ENCODE measurements at regions not wholly inside any gene's neighbourhood (a gene's known extent, or its start where the extent isn't known, plus 50 kb on each side); places are given as distances from the start of the nearest gene placed in this dataset.
"Not testable (repeated sequence)": the region's sequence is repeated elsewhere in the genome, so short reads cannot be mapped to it uniquely, and the experiment has no call there.

DNA sequence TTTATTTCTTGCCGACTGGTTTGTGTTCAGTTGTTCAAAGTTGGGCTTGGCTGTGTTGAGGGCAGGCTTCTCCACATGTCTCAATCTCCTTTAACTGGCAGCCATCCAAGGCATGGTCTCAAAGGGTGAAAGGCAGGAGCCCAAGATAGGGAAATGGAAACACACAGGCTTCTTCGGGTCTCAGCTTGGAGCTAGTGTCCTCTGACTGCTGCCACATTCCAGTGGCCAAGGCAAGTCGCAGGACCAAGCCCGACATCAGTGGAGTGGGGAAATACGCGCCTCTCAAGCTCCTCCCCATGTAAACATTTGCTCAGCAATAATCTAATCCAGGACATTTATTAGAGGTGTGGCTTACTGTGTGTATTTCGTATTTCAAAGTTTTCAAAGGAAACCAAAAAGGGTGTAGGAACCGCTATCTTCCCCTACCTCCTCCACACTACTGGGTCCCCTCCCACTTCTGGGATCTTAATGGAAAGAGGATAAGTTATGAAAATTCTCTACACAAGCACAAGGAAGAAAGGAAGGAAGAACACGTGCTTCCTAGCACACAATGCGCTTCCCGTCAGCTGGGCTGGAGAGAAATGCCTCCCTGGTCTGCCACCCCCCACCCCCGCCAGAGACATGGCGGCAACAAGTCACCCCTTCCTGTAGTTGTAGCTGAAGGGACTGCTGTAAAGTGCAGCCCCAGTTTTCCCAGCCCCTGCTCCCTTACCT is 181.7 kb downstream of the FAM43A start:
- intact Hi-C loops (cut with micrococcal nuclease): no loop called here
- Mint-ChIP-seq H3K4me3 (no peak overlapping the region), H3K4me1 (ENCODE audit: low read depth) (no peaks in the 10 kb centered on the region), H3K36me3 (ENCODE audit: low read depth) (no peaks in the 10 kb centered on the region), H3K9me3 (no peaks in the 10 kb centered on the region), H3K27ac (no peak overlapping the region), H3K27me3 (ENCODE audit: low read depth) (peaks cover 20% of the 10 kb centered on the region)
- CTCF ChIA-PET: no interaction called here
- DNase-seq: no peak

DNA sequence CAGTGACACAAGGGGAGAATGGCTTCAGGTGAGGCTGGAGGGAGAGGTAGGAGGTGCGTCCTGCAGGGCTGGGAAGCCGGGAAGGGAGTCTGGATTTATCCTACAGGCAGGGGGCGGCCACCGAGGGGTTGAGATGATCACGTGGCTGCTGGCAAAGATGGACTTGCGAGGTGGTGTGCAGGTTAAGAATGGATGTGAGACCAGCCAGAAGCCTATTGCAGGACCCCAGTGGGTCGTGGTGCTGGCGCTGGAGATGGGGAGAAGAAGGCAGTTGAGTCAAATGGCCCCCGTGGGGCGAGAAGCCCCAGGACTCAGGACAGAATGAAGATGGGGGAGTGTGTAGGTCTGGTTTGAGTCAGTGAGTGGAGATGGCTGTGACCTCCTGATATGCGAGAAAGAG is 183.1 kb downstream of the FAM43A start:
- no peak overlapping the region for H3K4me3 Mint-ChIP-seq
- H3K27ac Mint-ChIP-seq: no peak overlapping the region
- CTCF ChIA-PET: no interaction called here
- H3K9me3 Mint-ChIP-seq: no peaks in the 10 kb centered on the region
- intact Hi-C loops (cut with micrococcal nuclease): no loop called here
- no peaks in the 10 kb centered on the region for H3K4me1 Mint-ChIP-seq (ENCODE audit: low read depth)
- DNase-seq: no peak
- peaks cover 11% of the 10 kb centered on the region for H3K27me3 Mint-ChIP-seq (ENCODE audit: low read depth)
- no peaks in the 10 kb centered on the region for H3K36me3 Mint-ChIP-seq (ENCODE audit: low read depth)

DNA sequence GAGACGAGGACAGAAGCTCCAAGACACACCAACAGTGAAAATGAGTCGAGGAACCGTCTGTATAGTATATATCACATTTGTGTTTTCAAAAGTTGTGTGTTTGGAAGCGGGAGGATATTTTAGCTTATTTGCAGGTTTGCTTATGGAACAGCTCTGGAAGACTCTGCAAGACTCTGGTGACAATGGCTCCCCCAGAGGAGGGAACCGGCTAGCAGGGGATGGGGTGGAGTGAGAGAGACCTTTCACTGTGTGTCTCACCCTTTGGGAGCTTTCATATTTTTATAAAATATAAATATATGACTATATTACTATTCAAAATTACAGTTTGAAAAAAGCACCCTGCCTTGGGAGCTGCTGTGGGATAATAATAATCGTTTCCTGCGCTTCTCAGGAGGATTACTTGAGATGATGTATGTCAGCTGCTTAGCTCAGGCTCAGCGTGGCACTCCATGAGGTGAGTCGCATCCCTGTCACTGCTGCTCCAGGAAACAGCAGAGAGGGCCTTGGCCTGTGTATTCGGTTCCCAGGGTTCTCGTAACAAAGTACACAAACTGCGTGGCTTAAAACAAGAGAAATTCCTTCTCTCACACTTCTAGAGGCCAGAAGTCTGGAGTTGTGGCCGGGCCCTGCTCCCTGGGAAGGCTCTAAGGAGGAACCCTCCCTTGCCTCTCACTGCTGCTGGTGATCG is 183.9 kb downstream of the FAM43A start:
- peaks cover 11% of the 10 kb centered on the region for H3K27me3 Mint-ChIP-seq (ENCODE audit: low read depth)
- no peaks in the 10 kb centered on the region for H3K36me3 Mint-ChIP-seq (ENCODE audit: low read depth)
- H3K9me3 Mint-ChIP-seq: no peaks in the 10 kb centered on the region
- H3K4me1 Mint-ChIP-seq (ENCODE audit: low read depth): no peaks in the 10 kb centered on the region
- H3K4me3 Mint-ChIP-seq: no peak overlapping the region
- DNase-seq: no peak
- no peak overlapping the region for H3K27ac Mint-ChIP-seq
- intact Hi-C loops (cut with micrococcal nuclease): no loop called here
- CTCF ChIA-PET: no interaction called here

DNA sequence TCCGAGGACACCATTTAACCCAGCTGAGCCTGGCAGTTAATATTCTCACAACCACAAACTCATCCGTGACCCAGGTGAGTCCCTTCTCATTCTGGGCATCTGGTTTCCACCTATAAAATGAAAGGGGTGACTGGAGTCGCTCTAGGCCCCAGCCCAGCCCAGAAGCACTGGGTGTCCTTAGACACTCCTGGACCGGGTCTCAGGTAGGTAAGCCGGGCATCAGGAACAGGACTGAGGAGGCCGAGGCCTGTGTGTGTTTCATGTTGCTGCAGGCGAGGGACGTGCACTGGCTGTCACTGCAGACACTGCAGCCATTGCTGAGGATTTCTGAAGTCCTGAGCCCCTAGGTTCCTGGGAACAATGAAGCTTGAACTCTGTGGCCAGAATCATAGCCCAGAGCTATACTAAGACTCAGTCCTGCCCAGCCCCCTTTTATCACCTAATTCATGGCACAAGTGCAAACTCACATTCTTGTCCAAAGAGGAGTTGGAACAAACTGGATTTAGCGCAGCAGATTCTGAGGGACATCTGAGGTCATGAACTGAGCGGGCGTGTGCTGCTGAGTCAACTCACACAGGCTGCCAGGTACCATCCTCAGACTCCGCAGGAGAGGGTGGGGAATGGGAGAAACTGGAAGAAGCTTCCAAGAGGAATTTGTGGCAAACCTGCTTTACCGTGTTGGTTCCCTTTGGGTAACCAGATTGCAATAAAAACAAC is 184.9 kb downstream of the FAM43A start:
- no peaks in the 10 kb centered on the region for H3K36me3 Mint-ChIP-seq (ENCODE audit: low read depth)
- no peaks in the 10 kb centered on the region for H3K4me1 Mint-ChIP-seq (ENCODE audit: low read depth)
- H3K9me3 Mint-ChIP-seq: no peaks in the 10 kb centered on the region
- H3K27me3 Mint-ChIP-seq (ENCODE audit: low read depth): peaks cover 8% of the 10 kb centered on the region
- H3K4me3 Mint-ChIP-seq: no peak overlapping the region
- H3K27ac Mint-ChIP-seq: no peak overlapping the region
- CTCF ChIA-PET: no interaction called here
- intact Hi-C loops (cut with micrococcal nuclease): no loop called here
- DNase-seq: no peak

DNA sequence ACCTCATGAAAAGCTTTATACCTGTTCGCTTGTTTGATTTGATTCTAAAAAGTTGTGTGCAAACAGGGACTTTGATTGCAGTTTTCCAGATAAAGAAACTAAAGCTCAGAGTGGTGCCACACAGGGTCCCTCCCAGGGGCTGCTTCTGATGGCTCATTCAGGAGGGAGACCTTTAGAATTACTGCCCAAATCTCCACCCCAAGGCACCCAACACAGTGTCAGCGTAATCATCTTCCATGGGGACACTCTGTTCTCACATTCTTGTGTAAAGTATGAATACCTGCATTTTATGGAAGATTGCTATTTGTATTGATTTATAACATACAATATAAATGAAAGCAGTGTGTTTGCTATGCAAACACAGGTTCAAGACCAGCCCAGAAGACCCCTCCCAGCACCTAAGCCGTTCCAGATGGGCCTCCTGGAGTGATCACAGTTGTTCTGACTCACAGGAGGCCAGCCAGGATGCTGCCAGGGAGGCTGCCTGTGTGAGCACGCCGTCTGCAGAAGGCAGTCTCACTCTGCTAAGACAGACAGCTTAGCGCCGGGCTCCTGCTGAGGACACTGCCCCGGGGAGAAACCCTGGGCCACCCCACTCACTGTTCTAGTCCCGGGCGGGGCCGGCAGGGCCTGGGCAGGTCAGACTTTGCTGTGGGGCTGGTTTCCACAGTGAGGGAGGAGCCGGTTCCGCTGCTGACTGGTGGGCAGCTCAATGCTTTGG is 185.6 kb downstream of the FAM43A start:
- intact Hi-C loops (cut with micrococcal nuclease): no loop called here
- H3K9me3 Mint-ChIP-seq: no peaks in the 10 kb centered on the region

DNA sequence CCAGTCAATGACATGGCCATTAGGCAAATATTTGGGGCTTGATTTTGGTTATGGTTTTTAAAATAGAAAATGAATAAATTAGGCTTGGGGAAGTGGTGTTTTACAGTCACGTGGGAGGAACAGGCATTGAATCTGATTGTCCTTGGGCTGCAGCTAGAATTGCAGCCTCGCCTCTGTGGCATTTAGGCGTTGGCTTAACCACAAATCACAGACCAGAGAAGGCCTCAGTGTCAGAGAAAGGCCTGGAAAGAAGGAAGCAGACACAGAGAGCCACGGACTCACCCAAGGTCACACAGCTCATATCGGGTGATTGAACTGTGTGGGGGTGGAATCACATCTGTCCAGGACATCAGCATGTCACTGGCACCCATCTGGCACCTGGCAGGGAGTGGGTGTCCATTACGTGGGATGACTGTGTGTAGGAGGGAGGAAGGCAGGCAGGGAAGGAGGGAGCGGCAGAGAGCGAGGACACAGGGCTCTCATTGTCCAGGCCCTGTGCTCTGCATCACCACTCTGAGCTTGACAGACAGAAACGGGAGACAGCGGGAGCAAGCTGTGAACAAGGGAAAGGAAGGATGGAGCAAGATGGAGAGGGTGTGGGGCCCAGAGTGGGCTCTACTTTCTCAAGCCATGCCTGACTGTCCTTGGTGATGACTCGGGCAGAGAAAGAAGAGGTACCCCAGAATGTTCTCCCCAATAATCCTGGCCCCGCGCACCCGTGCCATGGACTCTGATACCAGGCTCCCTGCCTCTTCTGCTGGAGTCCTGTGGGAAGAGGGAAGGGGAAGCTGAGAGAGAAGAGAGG is 186.4 kb downstream of the FAM43A start:
- H3K9me3 Mint-ChIP-seq: no peaks in the 10 kb centered on the region
- no peak overlapping the region for H3K27ac Mint-ChIP-seq

More for the DNA sequence above, 185.6 kb downstream of the FAM43A start:
- no peak overlapping the region for H3K4me3 Mint-ChIP-seq
- no peaks in the 10 kb centered on the region for H3K36me3 Mint-ChIP-seq (ENCODE audit: low read depth)
- DNase-seq: no peak
- H3K27me3 Mint-ChIP-seq (ENCODE audit: low read depth): peaks cover 8% of the 10 kb centered on the region
- H3K27ac Mint-ChIP-seq: no peak overlapping the region
- CTCF ChIA-PET: no interaction called here
- no peaks in the 10 kb centered on the region for H3K4me1 Mint-ChIP-seq (ENCODE audit: low read depth)

DNA sequence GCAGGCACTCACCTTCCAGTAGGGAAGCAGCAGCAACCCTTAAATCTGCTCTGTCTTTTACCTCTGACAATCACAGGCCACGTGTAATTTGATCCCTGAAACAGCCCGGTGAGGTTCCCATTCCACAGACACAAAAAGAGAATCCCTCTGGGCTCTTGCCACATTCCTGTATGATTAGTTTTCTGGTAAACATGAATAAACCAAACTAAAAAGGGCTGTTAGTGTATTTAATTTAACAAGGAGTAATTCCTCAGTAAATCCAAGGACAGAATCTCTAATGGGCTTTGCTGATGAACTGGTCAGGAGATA is 186.9 kb downstream of the FAM43A start:
- intact Hi-C loops (cut with micrococcal nuclease): no loop called here
- peaks cover 3% of the 10 kb centered on the region for H3K27me3 Mint-ChIP-seq (ENCODE audit: low read depth)

More for the DNA sequence above, 186.4 kb downstream of the FAM43A start:
- no peak for DNase-seq
- H3K27me3 Mint-ChIP-seq (ENCODE audit: low read depth): peaks cover 6% of the 10 kb centered on the region
- no peak overlapping the region for H3K4me3 Mint-ChIP-seq
- H3K4me1 Mint-ChIP-seq (ENCODE audit: low read depth): no peaks in the 10 kb centered on the region
- intact Hi-C loops (cut with micrococcal nuclease): no loop called here
- H3K36me3 Mint-ChIP-seq (ENCODE audit: low read depth): no peaks in the 10 kb centered on the region
- CTCF ChIA-PET: interaction anchor here (1.3 kb wide), 1 partner anchor 234 kb away, joined by 4 read pairs; no protein-coding TSS in a partner anchor

DNA sequence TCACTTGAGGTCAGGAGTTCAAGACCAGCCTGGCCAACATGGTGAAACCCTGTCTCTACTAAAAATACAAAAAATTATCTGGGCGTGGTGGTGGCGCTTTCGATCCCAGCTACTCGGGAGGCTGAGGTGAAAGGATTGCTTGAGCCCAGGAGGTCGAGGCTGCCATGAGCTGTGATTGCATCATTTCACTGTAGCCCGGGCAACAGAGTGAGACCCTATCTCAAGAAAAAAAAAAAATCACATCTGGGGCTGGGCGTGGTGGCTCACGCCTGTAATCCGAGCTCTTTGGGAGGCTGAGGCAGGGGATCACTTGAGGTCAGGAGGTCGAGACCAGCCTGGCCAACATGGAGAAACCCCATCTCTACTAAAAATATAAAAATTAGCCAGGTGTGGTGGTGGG is 187.8 kb downstream of the FAM43A start:
- H3K4me1 Mint-ChIP-seq (ENCODE audit: low read depth); intact Hi-C loops (cut with micrococcal nuclease); H3K27ac Mint-ChIP-seq; H3K27me3 Mint-ChIP-seq (ENCODE audit: low read depth); H3K36me3 Mint-ChIP-seq (ENCODE audit: low read depth); H3K9me3 Mint-ChIP-seq; CTCF ChIA-PET; H3K4me3 Mint-ChIP-seq; DNase-seq: not testable (repeated sequence)

More for the DNA sequence above, 186.9 kb downstream of the FAM43A start:
- H3K36me3 Mint-ChIP-seq (ENCODE audit: low read depth): no peaks in the 10 kb centered on the region
- no peak overlapping the region for H3K27ac Mint-ChIP-seq
- H3K4me3 Mint-ChIP-seq: no peak overlapping the region
- CTCF ChIA-PET: interaction anchor here (1.3 kb wide), 1 partner anchor 234 kb away, joined by 4 read pairs; no protein-coding TSS in a partner anchor
- H3K9me3 Mint-ChIP-seq: no peaks in the 10 kb centered on the region
- DNase-seq: no peak
- H3K4me1 Mint-ChIP-seq (ENCODE audit: low read depth): no peaks in the 10 kb centered on the region

DNA sequence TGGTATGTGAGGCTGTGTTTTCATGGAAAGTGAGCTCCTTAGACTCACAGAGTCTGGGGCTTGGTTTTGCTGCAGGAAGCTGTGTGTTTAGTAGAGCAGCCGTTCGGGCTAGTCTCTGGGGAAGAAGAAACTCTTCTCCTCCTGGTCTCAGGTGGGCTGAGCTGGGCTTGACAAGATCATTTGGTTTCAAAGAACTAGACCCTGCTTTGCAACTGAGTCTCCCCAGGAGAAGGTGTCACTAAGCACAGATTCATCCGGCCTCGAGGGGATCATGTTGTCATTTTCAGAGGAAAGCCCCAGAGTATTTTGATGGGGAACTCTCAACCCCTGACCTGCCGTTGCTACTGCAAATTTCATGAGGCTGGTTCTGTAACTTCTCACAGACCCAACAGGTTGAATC is 188.5 kb downstream of the FAM43A start:
- peaks cover 2% of the 10 kb centered on the region for H3K4me1 Mint-ChIP-seq (ENCODE audit: low read depth)
- no peaks in the 10 kb centered on the region for H3K9me3 Mint-ChIP-seq
- intact Hi-C loops (cut with micrococcal nuclease): no loop called here
- no peak for DNase-seq
- no peak overlapping the region for H3K4me3 Mint-ChIP-seq
- no peak overlapping the region for H3K27ac Mint-ChIP-seq
- CTCF ChIA-PET: no interaction called here
- H3K36me3 Mint-ChIP-seq (ENCODE audit: low read depth): no peaks in the 10 kb centered on the region
- H3K27me3 Mint-ChIP-seq (ENCODE audit: low read depth): no peaks in the 10 kb centered on the region

DNA sequence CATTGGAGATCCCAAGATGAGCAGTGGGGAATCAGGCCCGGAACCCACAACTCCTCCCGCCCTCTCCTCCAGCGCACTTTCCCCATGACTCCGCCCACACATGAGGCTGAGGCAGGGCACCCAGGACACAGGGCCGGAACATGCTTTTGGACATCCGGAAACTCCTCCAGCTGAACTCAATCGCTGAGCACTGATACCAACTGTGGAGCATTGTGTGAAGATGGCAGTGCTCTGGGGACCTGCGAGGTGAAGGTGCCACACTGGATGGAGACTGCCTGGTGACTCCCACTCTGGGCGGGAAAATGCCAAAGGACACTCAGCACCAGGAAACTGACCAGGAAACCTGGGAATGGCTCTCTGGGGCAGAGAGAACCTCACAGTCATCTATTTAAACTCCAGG is 189.1 kb downstream of the FAM43A start:
- Mint-ChIP-seq H3K27ac (no peak overlapping the region), H3K27me3 (ENCODE audit: low read depth) (no peaks in the 10 kb centered on the region), H3K36me3 (ENCODE audit: low read depth) (no peaks in the 10 kb centered on the region), H3K4me3 (no peak overlapping the region), H3K9me3 (no peaks in the 10 kb centered on the region), H3K4me1 (ENCODE audit: low read depth) (peaks cover 7% of the 10 kb centered on the region)
- CTCF ChIA-PET: no interaction called here
- DNase-seq: no peak
- intact Hi-C loops (cut with micrococcal nuclease): no loop called here

DNA sequence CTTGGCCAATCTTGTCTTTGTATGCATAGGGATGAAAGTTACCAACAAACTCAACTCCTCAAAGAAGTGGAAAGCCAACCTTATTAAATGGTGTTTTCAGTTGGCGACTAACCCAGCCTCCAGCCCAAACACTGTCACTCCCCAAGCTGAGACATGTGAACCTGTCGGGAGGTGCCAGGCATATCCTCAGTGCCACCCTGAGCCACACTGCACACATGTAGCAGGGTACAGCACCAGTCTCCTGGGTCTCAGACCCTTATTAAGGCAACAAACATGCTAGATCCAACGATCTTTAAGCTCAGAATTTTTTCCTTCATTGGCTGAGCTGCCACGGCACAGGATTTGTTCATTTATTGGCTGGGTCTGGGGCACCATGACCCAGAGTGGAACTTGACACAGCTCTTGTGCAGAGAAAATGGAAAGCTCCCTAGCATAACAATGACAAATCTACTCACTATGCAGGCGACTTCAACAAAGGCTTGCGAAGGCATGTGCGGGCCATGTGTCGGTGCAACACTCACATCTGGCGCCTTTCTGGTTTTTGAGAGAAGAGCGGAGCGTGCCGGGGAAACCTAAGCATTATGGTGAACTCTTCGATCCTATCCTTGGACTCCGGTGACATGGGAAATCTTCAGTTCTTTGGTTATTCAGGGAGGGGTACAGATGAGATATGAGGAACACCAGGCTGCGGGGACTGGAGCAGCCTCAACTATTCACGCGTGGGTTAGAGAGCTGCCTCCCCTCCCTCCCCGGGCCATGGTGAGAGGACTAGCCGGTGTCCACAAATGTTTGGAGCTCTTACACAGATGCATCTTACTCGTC is 190.1 kb downstream of the FAM43A start:
- Mint-ChIP-seq H3K36me3 (ENCODE audit: low read depth) (no peaks in the 10 kb centered on the region), H3K27me3 (ENCODE audit: low read depth) (no peaks in the 10 kb centered on the region), H3K9me3 (no peaks in the 10 kb centered on the region), H3K4me3 (no peak overlapping the region), H3K27ac (no peak overlapping the region), H3K4me1 (ENCODE audit: low read depth) (peaks cover 11% of the 10 kb centered on the region)
- DNase-seq: no peak
- intact Hi-C loops (cut with micrococcal nuclease): no loop called here
- CTCF ChIA-PET: no interaction called here
